ENCODE measurements at regions not wholly inside any gene's neighbourhood (a gene's known extent, or its start where the extent isn't known, plus 50 kb on each side); places are given as distances from the start of the nearest gene placed in this dataset.

DNA sequence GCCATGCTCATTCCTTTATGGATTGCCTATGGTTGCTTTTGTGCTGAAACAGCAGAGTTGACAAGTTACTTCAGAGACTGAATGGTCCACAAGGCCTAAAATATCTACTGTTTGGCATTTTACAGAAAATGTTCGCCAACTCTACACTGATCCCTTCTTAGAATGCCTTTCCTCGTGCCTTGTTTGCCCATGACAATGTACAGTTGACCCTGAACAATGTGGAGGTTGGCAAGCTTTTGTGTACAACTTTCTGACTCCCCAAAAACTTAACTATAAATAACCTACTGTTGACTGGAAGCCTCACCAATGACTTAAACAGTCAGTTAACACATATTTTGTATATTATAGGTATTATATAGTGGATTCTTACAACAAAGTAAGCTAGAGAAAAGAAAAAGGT, 361.4 kb downstream of the EPHA4 start:
- BruUV-seq (replicated peaks): no TSS peak
- no peak overlapping the region for H2AFZ ChIP-seq (ENCODE audit: low read length)
- no peak for ATAC-seq

DNA sequence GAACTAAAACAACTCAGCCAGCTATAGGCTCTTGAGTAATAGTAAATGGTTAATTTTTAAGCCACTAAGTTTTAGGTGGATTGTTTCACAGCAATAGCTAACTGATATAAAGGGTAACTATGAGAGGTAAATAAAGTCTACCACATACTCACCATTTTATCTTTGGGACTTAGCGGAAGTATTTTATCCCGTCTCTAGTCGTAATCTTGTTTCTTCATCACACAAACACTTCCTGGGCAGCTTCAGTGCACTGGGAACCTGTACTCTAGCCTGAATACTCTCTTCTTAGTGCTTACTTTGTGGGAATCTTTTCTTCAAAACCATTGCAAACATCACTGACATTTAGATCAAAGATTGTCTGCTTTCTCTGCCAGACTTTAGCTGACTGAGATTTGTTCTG, 360.5 kb downstream of the EPHA4 start:
- no peaks in the 10 kb centered on the region for H3K4me1 ChIP-seq (ENCODE audit: insufficient read depth, low read length)
- no peak overlapping the region for H3K4me3 ChIP-seq (ENCODE audit: low read length)
- no TSS peak for BruUV-seq (replicated peaks)
- ATAC-seq: no peak
- no peak overlapping the region for H3K27ac ChIP-seq (ENCODE audit: low read length)
- no peaks in the 10 kb centered on the region for H3K79me2 ChIP-seq (ENCODE audit: low read length)
- H2AFZ ChIP-seq (ENCODE audit: low read length): no peak overlapping the region
- POLR2A ChIA-PET (ENCODE audit: unreplicated experiment): no interaction called here
- H4K20me1 ChIP-seq (ENCODE audit: low read length): no peaks in the 10 kb centered on the region
- intact Hi-C loops (cut with micrococcal nuclease): no loop called here
- TF ChIP-seq EZH2phosphoT487 (IDR thresholded peaks at IDR 0.05; ENCODE audit: borderline replicate concordance, low read length): no peak
- no peak for TF ChIP-seq EZH2 (IDR thresholded peaks at IDR 0.05; ENCODE audit: low read length, unreplicated experiment)
- TF ChIP-seq, protein P1, sequence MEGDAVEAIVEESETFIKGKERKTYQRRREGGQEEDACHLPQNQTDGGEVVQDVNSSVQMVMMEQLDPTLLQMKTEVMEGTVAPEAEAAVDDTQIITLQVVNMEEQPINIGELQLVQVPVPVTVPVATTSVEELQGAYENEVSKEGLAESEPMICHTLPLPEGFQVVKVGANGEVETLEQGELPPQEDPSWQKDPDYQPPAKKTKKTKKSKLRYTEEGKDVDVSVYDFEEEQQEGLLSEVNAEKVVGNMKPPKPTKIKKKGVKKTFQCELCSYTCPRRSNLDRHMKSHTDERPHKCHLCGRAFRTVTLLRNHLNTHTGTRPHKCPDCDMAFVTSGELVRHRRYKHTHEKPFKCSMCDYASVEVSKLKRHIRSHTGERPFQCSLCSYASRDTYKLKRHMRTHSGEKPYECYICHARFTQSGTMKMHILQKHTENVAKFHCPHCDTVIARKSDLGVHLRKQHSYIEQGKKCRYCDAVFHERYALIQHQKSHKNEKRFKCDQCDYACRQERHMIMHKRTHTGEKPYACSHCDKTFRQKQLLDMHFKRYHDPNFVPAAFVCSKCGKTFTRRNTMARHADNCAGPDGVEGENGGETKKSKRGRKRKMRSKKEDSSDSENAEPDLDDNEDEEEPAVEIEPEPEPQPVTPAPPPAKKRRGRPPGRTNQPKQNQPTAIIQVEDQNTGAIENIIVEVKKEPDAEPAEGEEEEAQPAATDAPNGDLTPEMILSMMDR (conservative IDR thresholded peaks at IDR 0.05; ENCODE audit: low read depth, low read length): no peak
- no peak for DNase-seq
- no peaks in the 10 kb centered on the region for H3F3A ChIP-seq (ENCODE audit: low read length, unreplicated experiment)
- H3K36me3 ChIP-seq (ENCODE audit: low read depth, low read length): no peaks in the 10 kb centered on the region
- no peaks in the 10 kb centered on the region for H3K9me2 ChIP-seq (replicated peaks; ENCODE audit: low read length)
- H3K9me3 ChIP-seq (ENCODE audit: low read length): no peaks in the 10 kb centered on the region
- H3K4me2 ChIP-seq (ENCODE audit: low read length): no peak overlapping the region
- CTCF ChIA-PET: no interaction called here
- H3K27me3 ChIP-seq (ENCODE audit: low read length): peaks cover 20% of the 10 kb centered on the region
- H3K9ac ChIP-seq (ENCODE audit: low read length): no peak overlapping the region

More for the DNA sequence above, 361.4 kb downstream of the EPHA4 start:
- CTCF ChIA-PET: no interaction called here
- no peak overlapping the region for H3K9ac ChIP-seq (ENCODE audit: low read length)
- no peaks in the 10 kb centered on the region for H3K79me2 ChIP-seq (ENCODE audit: low read length)
- H3K4me3 ChIP-seq (ENCODE audit: low read length): no peak overlapping the region
- no peaks in the 10 kb centered on the region for H3K9me3 ChIP-seq (ENCODE audit: low read length)
- H3K27ac ChIP-seq (ENCODE audit: low read length): no peak overlapping the region
- H3K4me2 ChIP-seq (ENCODE audit: low read length): no peak overlapping the region
- H3F3A ChIP-seq (ENCODE audit: low read length, unreplicated experiment): no peaks in the 10 kb centered on the region
- no peaks in the 10 kb centered on the region for H3K36me3 ChIP-seq (ENCODE audit: low read depth, low read length)
- TF ChIP-seq EZH2 (IDR thresholded peaks at IDR 0.05; ENCODE audit: low read length, unreplicated experiment) (no peak), EZH2phosphoT487 (IDR thresholded peaks at IDR 0.05; ENCODE audit: borderline replicate concordance, low read length) (no peak)
- TF ChIP-seq, protein P1 (conservative IDR thresholded peaks at IDR 0.05; ENCODE audit: low read depth, low read length): no peak
- POLR2A ChIA-PET (ENCODE audit: unreplicated experiment): no interaction called here
- intact Hi-C loops (cut with micrococcal nuclease): no loop called here
- H3K9me2 ChIP-seq (replicated peaks; ENCODE audit: low read length): no peaks in the 10 kb centered on the region
- H4K20me1 ChIP-seq (ENCODE audit: low read length): no peaks in the 10 kb centered on the region
- DNase-seq: no peak
- H3K4me1 ChIP-seq (ENCODE audit: insufficient read depth, low read length): no peaks in the 10 kb centered on the region
- peaks cover 20% of the 10 kb centered on the region; the same call in 1 of the 2 replicates for H3K27me3 ChIP-seq (ENCODE audit: low read length)

GRCh38 chr2:221212105-221212504, 360.0 kb downstream of the EPHA4 start:
- no peak overlapping the region for H3K9ac ChIP-seq (ENCODE audit: low read length)
- H3K9me2 ChIP-seq (replicated peaks; ENCODE audit: low read length): no peaks in the 10 kb centered on the region
- intact Hi-C loops (cut with micrococcal nuclease): no loop called here
- BruUV-seq (replicated peaks): no TSS peak
- DNase-seq: no peak
- ChIA-PET CTCF (no interaction called here), POLR2A (ENCODE audit: unreplicated experiment) (no interaction called here)
- H3K36me3 ChIP-seq (ENCODE audit: low read depth, low read length): no peaks in the 10 kb centered on the region
- H3K4me3 ChIP-seq (ENCODE audit: low read length): no peak overlapping the region
- H3K27me3 ChIP-seq (ENCODE audit: low read length): peaks cover 20% of the 10 kb centered on the region
- no peaks in the 10 kb centered on the region for H3K79me2 ChIP-seq (ENCODE audit: low read length)
- no peak overlapping the region for H3K4me2 ChIP-seq (ENCODE audit: low read length)
- no peak overlapping the region for H3K27ac ChIP-seq (ENCODE audit: low read length)
- TF ChIP-seq, protein P1 (conservative IDR thresholded peaks at IDR 0.05; ENCODE audit: low read depth, low read length): no peak
- TF ChIP-seq EZH2 (IDR thresholded peaks at IDR 0.05; ENCODE audit: low read length, unreplicated experiment): no peak
- TF ChIP-seq EZH2phosphoT487 (IDR thresholded peaks at IDR 0.05; ENCODE audit: borderline replicate concordance, low read length): no peak
- no peak for ATAC-seq
- no peaks in the 10 kb centered on the region for H3K4me1 ChIP-seq (ENCODE audit: insufficient read depth, low read length)
- H2AFZ ChIP-seq (ENCODE audit: low read length): no peak overlapping the region
- H3K9me3 ChIP-seq (ENCODE audit: low read length): no peaks in the 10 kb centered on the region
- H4K20me1 ChIP-seq (ENCODE audit: low read length): no peaks in the 10 kb centered on the region
- no peaks in the 10 kb centered on the region for H3F3A ChIP-seq (ENCODE audit: low read length, unreplicated experiment)
